ENCODE measurements at regions not wholly inside any gene's neighbourhood (a gene's known extent, or its start where the extent isn't known, plus 50 kb on each side); places are given as distances from the start of the nearest gene placed in this dataset.

- TF ChIP-seq, protein P1, sequence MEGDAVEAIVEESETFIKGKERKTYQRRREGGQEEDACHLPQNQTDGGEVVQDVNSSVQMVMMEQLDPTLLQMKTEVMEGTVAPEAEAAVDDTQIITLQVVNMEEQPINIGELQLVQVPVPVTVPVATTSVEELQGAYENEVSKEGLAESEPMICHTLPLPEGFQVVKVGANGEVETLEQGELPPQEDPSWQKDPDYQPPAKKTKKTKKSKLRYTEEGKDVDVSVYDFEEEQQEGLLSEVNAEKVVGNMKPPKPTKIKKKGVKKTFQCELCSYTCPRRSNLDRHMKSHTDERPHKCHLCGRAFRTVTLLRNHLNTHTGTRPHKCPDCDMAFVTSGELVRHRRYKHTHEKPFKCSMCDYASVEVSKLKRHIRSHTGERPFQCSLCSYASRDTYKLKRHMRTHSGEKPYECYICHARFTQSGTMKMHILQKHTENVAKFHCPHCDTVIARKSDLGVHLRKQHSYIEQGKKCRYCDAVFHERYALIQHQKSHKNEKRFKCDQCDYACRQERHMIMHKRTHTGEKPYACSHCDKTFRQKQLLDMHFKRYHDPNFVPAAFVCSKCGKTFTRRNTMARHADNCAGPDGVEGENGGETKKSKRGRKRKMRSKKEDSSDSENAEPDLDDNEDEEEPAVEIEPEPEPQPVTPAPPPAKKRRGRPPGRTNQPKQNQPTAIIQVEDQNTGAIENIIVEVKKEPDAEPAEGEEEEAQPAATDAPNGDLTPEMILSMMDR (IDR thresholded peaks at IDR 0.05) = no peak
- TF ChIP-seq POLR2AphosphoS5 (IDR thresholded peaks at IDR 0.05) (no peak), POLR2A (IDR thresholded peaks at IDR 0.05) (no peak)
Observed at GRCh38 chr9:32092031-32092430, 292.4 kb upstream of the ACO1 start.

Data from prostate gland (tissue), 2 donors.